HPDE6-E6E7 (cell line): ENCODE measurements at regions not wholly inside any gene's neighbourhood (a gene's known extent, or its start where the extent isn't known, plus 50 kb on each side); places are given as distances from the start of the nearest gene placed in this dataset.
"Not testable (repeated sequence)": the region's sequence is repeated elsewhere in the genome, so short reads cannot be mapped to it uniquely, and the experiment has no call there.

Experiments used
- DNase-seq: peaks from one replicate; pipeline ENCODE4 v3.0.0; 2011; ENCODE audit warnings: missing footprints; ENCODE audit errors: extremely low spot score

DNA sequence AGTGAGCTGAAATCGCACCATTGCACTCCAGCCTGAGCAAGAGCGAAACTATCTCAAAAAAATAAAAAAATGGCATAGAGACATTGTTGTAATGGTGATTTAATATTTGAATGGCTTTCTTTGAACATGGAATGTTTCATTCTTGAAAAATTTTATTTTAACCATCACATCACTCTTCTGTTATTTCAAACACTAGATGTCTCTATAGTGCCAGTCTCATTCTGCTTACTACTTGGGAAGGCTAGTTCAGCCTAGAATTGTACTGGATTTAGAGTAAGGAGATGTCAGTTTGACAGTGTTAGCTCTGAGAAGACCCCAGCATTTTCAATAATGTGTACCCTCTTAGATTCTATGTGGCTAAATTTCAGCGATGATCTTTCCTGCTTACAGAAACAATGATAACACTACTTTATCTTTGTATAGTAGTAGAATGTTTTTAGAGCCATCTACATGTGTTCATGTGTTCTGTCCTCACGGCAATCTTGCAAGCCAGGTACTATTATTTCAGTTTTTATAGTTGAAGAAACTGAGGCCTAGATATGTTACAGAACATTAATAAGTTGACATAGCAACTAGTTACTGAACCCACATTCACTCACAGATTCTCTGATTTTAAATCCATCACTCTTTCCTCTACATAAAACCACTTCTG lies 142.9 kb upstream of the ZSWIM2 start:
- DNase-seq = no peak

DNA sequence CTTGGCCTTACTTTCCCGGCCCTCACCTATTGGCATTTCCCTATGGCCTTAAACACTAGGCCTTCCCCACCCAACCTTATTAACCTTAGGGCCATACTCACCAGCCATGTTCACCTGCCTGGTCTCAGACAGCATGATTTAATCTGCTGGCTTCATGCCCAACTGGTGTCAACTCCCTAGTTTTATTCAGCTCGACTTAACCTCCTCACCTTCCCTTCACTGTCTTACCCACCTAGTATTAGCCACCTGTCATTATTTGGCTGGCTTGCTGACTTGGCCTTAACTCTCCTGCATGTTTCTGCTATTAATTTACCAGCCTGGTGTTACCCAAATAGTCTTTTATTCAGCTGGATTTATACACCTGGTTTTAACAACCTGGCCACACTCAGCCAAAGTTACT lies 136.0 kb upstream of the ZSWIM2 start:
- no peak for DNase-seq

GRCh38 chr2:186984481-186984880 lies 135.5 kb upstream of the ZSWIM2 start:
- DNase-seq = no peak

- no peak for DNase-seq
Observed at GRCh38 chr2:186980787-186981550, 132.0 kb upstream of the ZSWIM2 start.

- DNase-seq = no peak
Observed at GRCh38 chr2:186980117-186980442, 131.1 kb upstream of the ZSWIM2 start.

GRCh38 chr2:186979439-186980116 lies 130.6 kb upstream of the ZSWIM2 start:
- no peak for DNase-seq

- DNase-seq = no peak
Observed at GRCh38 chr2:186977433-186978045, 128.6 kb upstream of the ZSWIM2 start.

DNA sequence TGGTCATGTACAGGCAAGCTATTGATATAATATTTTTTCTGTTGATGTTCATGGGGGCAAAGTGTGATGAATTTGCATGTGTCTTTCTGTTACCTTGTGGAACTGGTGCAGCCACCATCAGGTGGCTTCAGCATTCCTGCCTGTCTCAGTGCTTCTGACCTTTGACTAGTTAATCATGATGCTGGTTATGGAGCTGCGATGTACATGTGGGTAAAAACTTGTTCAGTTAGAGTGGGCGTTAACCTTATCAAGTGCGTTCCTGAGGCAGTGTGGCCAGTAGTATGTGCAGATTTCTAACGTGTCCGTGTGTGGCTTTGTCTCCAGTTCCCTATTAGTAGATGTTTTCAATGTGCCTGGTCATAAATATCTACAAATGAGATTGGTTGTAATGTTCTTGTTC lies 127.4 kb upstream of the ZSWIM2 start:
- DNase-seq = no peak

DNA sequence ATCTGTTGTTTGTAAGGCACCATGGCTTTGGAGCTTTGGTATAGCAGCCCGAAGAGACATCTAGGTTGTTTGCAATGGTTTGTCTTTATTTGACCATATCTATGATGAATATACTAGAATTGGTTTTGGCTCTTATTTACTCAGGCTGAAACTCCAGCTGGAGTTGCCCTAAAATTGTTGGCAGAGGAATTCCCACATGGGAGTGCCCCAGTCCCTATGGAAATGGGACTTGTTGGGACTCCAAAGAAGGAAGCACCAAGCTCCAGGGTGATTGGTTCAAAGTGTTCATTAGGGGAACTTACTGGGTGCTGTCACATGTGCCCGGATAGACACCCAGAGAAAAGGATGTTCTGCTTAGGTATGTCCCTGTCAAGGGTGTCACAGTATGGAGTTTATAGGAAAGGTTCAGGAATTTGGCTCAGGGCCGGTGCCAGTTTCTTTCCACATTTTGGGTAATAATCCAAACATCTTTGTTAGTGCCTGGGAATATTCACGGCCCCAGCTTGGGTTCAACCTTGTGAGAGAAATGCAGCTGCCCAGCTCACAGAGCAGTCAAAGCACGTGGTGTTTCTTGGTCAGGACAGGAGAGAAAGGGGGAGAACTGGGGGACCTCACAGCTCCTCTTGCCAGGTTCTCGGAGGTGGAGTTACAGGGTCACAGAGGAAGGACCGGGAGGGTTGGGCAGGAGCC lies 123.5 kb upstream of the ZSWIM2 start:
- DNase-seq = no peak

DNA sequence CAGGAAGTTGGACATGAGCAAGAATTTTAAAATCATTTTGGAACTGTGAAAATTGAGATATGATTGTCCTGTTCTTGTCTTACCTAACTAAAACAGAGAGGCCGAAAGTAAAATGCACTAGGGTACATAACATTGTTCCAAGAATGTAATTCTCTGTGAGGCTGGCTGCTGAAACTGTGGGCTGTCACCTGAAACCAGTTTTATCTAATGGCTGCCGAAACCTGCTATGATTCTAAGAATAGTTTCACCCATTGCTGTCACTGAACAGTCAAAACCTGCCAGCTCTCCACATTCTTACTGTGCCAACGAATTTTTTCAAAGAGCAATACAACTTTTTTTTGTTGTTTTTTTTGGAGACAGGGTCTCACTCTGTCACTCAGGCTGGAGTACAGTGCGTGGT lies 119.3 kb upstream of the ZSWIM2 start:
- no peak for DNase-seq

GRCh38 chr2:186966015-186966414 lies 117.0 kb upstream of the ZSWIM2 start:
- no peak for DNase-seq

DNA sequence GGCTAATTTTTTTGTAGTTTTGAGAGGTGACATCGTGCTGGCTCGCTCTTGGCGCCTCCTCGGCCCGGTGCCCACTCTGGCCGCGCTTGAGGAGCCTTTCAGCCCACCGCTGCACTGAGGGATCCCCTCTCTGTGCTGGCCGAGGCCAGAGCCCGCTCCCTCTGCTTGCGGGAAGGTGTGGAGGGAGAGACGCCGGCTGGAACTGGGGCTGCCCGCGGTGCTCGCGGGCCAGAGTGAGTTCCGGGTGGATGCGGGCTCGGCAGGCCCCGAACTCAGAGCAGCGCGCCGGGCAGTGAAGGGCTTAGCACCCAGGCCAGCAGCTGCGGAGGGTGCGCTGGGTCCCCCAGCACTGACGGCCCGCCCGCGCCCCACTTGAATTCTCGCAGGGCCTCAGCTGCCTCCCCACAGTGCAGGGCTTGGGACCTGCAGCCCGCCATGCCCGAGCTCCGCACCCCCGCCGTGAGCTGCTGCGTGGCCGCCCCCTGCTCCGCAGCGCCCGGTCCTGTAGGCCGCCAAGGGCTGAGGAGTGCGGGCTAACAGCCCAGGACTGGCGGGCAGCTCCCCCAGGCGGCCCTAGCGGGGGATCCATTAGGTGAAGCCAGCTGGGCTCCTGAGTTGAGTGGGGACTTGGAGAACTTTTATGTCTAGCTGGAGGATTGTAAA lies 113.2 kb upstream of the ZSWIM2 start:
- DNase-seq = no peak

DNA sequence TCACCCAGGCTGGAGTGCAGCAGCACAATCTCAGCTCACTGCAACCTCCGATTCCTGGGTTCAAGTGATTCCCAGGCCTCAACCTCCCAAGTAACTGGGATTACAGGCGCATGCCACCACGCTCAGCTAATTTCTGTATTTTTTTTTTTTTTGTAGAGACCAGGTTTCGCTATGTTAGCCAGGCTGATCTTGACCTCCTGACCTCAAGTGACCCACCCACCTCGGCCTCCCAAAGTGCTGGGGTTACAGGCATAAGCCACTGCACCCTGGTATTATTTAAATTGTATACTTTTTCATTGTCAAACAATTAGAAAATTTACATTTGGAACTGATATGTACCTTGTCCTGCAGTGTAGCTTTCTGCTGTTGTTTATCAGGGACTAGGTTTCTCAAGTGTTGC lies 111.3 kb upstream of the ZSWIM2 start:
- DNase-seq = not testable (repeated sequence)

GRCh38 chr2:186959486-186959885 lies 110.5 kb upstream of the ZSWIM2 start:
- DNase-seq = no peak

DNA sequence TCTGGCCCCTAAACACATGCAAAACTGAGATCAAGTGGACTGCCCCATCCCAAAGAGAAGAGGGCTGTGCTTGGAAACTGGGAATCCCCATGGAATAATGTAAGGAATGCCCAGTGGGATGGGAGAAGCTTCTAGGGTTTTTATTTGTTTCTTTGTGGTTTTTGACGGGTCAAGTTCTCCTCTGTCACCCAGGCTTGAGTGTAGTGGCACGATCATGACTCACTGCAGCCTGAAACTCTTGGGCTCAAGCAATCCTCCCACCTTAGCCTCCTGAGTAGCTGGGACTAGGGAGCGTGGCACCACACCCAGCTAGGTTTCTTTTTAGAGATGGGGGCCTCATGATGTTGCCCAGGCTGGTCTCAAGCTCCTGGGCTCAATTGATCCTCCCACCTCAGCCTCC lies 101.7 kb upstream of the ZSWIM2 start:
- no peak for DNase-seq

DNA sequence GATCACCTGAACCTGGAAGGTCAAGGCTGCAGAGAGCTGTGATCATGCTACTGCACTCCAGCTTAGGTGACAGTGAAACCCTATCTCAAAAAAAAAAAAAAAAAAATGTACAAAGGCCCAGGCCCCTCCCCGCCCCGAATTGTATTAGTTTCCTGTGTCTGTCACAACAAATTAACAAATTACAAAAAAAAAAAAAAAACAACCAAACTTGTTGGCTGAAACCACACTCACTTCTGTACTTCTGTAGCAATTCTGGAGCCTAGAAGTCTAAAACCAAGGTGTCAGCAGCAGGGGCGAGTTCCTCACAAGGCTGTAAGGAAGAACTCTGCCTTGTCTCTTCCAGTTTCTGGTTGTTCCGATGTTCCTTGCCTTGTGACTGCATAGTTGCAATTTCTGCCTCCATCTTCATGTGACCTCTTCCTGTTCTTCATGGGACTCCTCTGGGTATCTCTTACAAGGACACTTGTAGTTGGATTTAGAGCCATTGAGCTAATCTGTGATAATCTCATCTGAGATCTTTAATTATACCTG lies 100.8 kb upstream of the ZSWIM2 start:
- no peak for DNase-seq

GRCh38 chr2:186947516-186947915 lies 98.5 kb upstream of the ZSWIM2 start:
- no peak for DNase-seq

DNA sequence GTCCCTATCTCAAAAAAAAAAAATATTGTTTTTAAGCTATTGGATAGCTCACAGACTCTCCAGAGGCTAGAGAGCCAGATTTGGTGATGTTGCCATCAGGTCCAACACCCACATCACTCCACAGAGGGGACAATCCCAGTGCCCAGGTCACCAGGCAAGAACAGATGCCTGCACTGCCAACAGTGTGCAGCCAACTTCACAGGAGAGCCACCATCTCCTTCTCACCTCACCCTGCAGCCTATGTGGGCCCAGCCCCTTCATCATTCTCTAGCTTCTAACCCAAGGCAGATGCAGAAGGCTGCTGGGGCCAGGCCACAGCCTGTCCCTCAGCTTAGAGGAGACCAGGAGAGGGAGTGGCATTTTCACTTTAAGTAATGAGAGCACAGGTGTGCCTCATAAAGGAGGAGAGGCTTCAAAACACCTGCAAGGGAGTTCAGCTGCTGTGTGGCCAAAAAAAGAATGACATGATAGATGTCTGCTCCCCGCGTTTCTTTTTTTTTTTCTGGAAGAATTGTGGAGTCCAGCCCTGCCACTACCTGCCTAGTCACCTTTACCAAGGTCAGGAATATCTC lies 98.0 kb upstream of the ZSWIM2 start:
- no peak for DNase-seq

GRCh38 chr2:186941853-186942252 lies 92.9 kb upstream of the ZSWIM2 start:
- DNase-seq = no peak

GRCh38 chr2:186940463-186940862 lies 91.5 kb upstream of the ZSWIM2 start:
- no peak for DNase-seq

DNA sequence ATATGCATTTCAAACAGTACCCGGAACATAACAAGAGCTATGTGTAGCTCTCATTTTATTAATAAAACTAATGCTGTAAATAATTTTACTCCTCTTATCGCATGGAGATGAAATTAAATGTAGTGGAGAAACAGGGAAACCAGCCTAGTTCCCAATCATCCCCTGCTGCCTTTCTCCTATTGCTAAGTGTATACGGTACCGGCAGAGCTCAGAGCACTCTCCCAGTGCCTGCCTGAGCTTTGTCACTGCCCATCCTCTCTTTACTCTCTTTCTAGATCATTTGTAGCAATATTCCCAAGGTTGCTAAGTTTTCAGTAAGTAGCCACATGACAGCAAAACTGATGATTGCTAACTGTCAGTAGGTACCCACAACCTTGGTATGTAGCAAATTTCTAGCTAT lies 85.5 kb upstream of the ZSWIM2 start:
- no peak for DNase-seq
